T-helper 17 cell (primary cell): ENCODE measurements at regions not wholly inside any gene's neighbourhood (a gene's known extent, or its start where the extent isn't known, plus 50 kb on each side); places are given as distances from the start of the nearest gene placed in this dataset.

ENCODE experiments used
- ATAC-seq: fragments of 150-1000 bp; cut with Tn5 transposase; 2 replicates; pipeline ENCODE4 v1.10.0; 2021; ENCODE audit warnings: mild to moderate bottlenecking, moderate library complexity
- DNase-seq, 3 donors: peaks; one replicate each; pipeline versions ENCODE4 v3.0.0 to v3.0.0-alpha.2; 2020 to 2021
- H3K9me3 ChIP-seq: one replicate; pipeline ENCODE4 v1.7.0; 2013; ENCODE audit warnings: low read length, mild to moderate bottlenecking; ENCODE audit not compliant: control insufficient read depth, poor library complexity, severe bottlenecking
- H3K27ac Mint-ChIP-seq: one replicate; pipeline ENCODE4 v1.8.0; 2022; ENCODE audit warnings: mild to moderate bottlenecking, moderate library complexity, mixed read lengths
- H3K27me3 Mint-ChIP-seq: one replicate; pipeline ENCODE4 v1.8.0; 2022; ENCODE audit warnings: mixed read lengths
- H3K36me3 Mint-ChIP-seq: one replicate; pipeline ENCODE4 v1.8.0; 2022; ENCODE audit warnings: low read depth, mixed read lengths
- H3K4me1 Mint-ChIP-seq: one replicate; pipeline ENCODE4 v1.8.0; 2022; ENCODE audit warnings: mild to moderate bottlenecking, mixed read lengths
- H3K4me3 Mint-ChIP-seq: one replicate; pipeline ENCODE4 v1.8.0; 2022; ENCODE audit warnings: mild to moderate bottlenecking, moderate library complexity, mixed read lengths

- H3K4me3 Mint-ChIP-seq: no peak overlapping the region
- peaks cover 6% of the 10 kb centered on the region for H3K4me1 Mint-ChIP-seq
- no peaks in the 10 kb centered on the region for H3K36me3 Mint-ChIP-seq
- DNase-seq: no peak
- no peak overlapping the region for H3K27ac Mint-ChIP-seq
- ATAC-seq: no peak
- peaks cover 27% of the 10 kb centered on the region for H3K27me3 Mint-ChIP-seq
- H3K9me3 ChIP-seq: no peaks in the 10 kb centered on the region
Observed at GRCh38 chr12:131456301-131457027, 254.4 kb upstream of the SFSWAP start.

- H3K27me3 Mint-ChIP-seq: peaks cover 27% of the 10 kb centered on the region
- no peaks in the 10 kb centered on the region for H3K36me3 Mint-ChIP-seq
- H3K4me1 Mint-ChIP-seq: peaks cover 6% of the 10 kb centered on the region
- H3K27ac Mint-ChIP-seq: no peak overlapping the region
- no peaks in the 10 kb centered on the region for H3K9me3 ChIP-seq
- ATAC-seq (no peak), DNase-seq (no peak)
- no peak overlapping the region for H3K4me3 Mint-ChIP-seq
Observed at GRCh38 chr12:131457028-131457310, 253.9 kb upstream of the SFSWAP start.

GRCh38 chr12:131457331-131458047 lies 253.4 kb upstream of the SFSWAP start:
- Mint-ChIP-seq H3K4me3 (no peak overlapping the region), H3K27me3 (peaks cover 25% of the 10 kb centered on the region), H3K27ac (no peak overlapping the region), H3K36me3 (no peaks in the 10 kb centered on the region), H3K4me1 (peaks cover 6% of the 10 kb centered on the region)
- H3K9me3 ChIP-seq: no peaks in the 10 kb centered on the region
- no peak for DNase-seq
- ATAC-seq: no peak

GRCh38 chr12:131458048-131458374 lies 252.9 kb upstream of the SFSWAP start:
- no peak for ATAC-seq
- no peak overlapping the region for H3K27ac Mint-ChIP-seq
- peaks cover 20% of the 10 kb centered on the region for H3K27me3 Mint-ChIP-seq
- no peaks in the 10 kb centered on the region for H3K36me3 Mint-ChIP-seq
- no peaks in the 10 kb centered on the region for H3K9me3 ChIP-seq
- DNase-seq: no peak
- no peak overlapping the region for H3K4me3 Mint-ChIP-seq
- peaks cover 6% of the 10 kb centered on the region for H3K4me1 Mint-ChIP-seq

GRCh38 chr12:131458931-131459772 lies 251.7 kb upstream of the SFSWAP start:
- no peak overlapping the region for H3K4me3 Mint-ChIP-seq
- DNase-seq (no peak), ATAC-seq (no peak)
- H3K27ac Mint-ChIP-seq: no peak overlapping the region
- H3K9me3 ChIP-seq: no peaks in the 10 kb centered on the region
- peaks cover 6% of the 10 kb centered on the region for H3K4me1 Mint-ChIP-seq
- peaks cover 17% of the 10 kb centered on the region for H3K27me3 Mint-ChIP-seq
- H3K36me3 Mint-ChIP-seq: no peaks in the 10 kb centered on the region

- Mint-ChIP-seq H3K27me3 (peaks cover 12% of the 10 kb centered on the region), H3K4me3 (no peak overlapping the region), H3K4me1 (peaks cover 2% of the 10 kb centered on the region), H3K27ac (no peak overlapping the region), H3K36me3 (no peaks in the 10 kb centered on the region)
- no peak for ATAC-seq
- no peak for DNase-seq
- no peaks in the 10 kb centered on the region for H3K9me3 ChIP-seq
Observed at GRCh38 chr12:131459773-131460365, 251.0 kb upstream of the SFSWAP start.

- no peaks in the 10 kb centered on the region for H3K4me1 Mint-ChIP-seq
- H3K36me3 Mint-ChIP-seq: no peaks in the 10 kb centered on the region
- no peaks in the 10 kb centered on the region for H3K9me3 ChIP-seq
- DNase-seq: no peak
- peaks cover 8% of the 10 kb centered on the region for H3K27me3 Mint-ChIP-seq
- no peak overlapping the region for H3K4me3 Mint-ChIP-seq
- H3K27ac Mint-ChIP-seq: no peak overlapping the region
- ATAC-seq: no peak
Observed at GRCh38 chr12:131460520-131460919, 250.4 kb upstream of the SFSWAP start.

- Mint-ChIP-seq H3K27me3 (peaks cover 8% of the 10 kb centered on the region), H3K4me3 (no peak overlapping the region), H3K4me1 (no peaks in the 10 kb centered on the region), H3K27ac (no peak overlapping the region), H3K36me3 (no peaks in the 10 kb centered on the region)
- H3K9me3 ChIP-seq: no peaks in the 10 kb centered on the region
- DNase-seq (no peak), ATAC-seq (no peak)
Observed at GRCh38 chr12:131461096-131461495, 249.8 kb upstream of the SFSWAP start.

- ATAC-seq (no peak), DNase-seq (no peak)
- Mint-ChIP-seq H3K27ac (no peak overlapping the region), H3K27me3 (peaks cover 14% of the 10 kb centered on the region), H3K4me3 (no peak overlapping the region), H3K4me1 (no peaks in the 10 kb centered on the region), H3K36me3 (no peaks in the 10 kb centered on the region)
- H3K9me3 ChIP-seq: no peaks in the 10 kb centered on the region
Observed at GRCh38 chr12:131463174-131463573, 247.7 kb upstream of the SFSWAP start.

- H3K9me3 ChIP-seq: no peaks in the 10 kb centered on the region
- H3K4me3 Mint-ChIP-seq: no peak overlapping the region
- ATAC-seq (no peak), DNase-seq (no peak)
- no peaks in the 10 kb centered on the region for H3K36me3 Mint-ChIP-seq
- no peak overlapping the region for H3K27ac Mint-ChIP-seq
- H3K27me3 Mint-ChIP-seq: peaks cover 7% of the 10 kb centered on the region
- H3K4me1 Mint-ChIP-seq: no peaks in the 10 kb centered on the region
Observed at GRCh38 chr12:131464081-131464480, 246.8 kb upstream of the SFSWAP start.

GRCh38 chr12:131466306-131466705 lies 244.6 kb upstream of the SFSWAP start:
- peaks cover 12% of the 10 kb centered on the region for H3K27me3 Mint-ChIP-seq
- peaks cover 2% of the 10 kb centered on the region for H3K4me1 Mint-ChIP-seq
- H3K27ac Mint-ChIP-seq: no peak overlapping the region
- DNase-seq (no peak), ATAC-seq (no peak)
- no peak overlapping the region for H3K4me3 Mint-ChIP-seq
- no peaks in the 10 kb centered on the region for H3K36me3 Mint-ChIP-seq
- H3K9me3 ChIP-seq: no peaks in the 10 kb centered on the region

GRCh38 chr12:131466932-131467331 lies 244.0 kb upstream of the SFSWAP start:
- H3K27me3 Mint-ChIP-seq: peaks cover 12% of the 10 kb centered on the region
- H3K36me3 Mint-ChIP-seq: no peaks in the 10 kb centered on the region
- ATAC-seq (no peak), DNase-seq (no peak)
- no peak overlapping the region for H3K27ac Mint-ChIP-seq
- H3K4me1 Mint-ChIP-seq: peaks cover 2% of the 10 kb centered on the region
- no peaks in the 10 kb centered on the region for H3K9me3 ChIP-seq
- H3K4me3 Mint-ChIP-seq: no peak overlapping the region

- Mint-ChIP-seq H3K27ac (no peak overlapping the region), H3K4me1 (peaks cover 2% of the 10 kb centered on the region), H3K4me3 (no peak overlapping the region), H3K27me3 (peaks cover 12% of the 10 kb centered on the region), H3K36me3 (no peaks in the 10 kb centered on the region)
- no peaks in the 10 kb centered on the region for H3K9me3 ChIP-seq
- ATAC-seq (no peak), DNase-seq (no peak)
Observed at GRCh38 chr12:131468206-131468605, 242.7 kb upstream of the SFSWAP start.
